ENCODE measurements at regions not wholly inside any gene's neighbourhood (a gene's known extent, or its start where the extent isn't known, plus 50 kb on each side); places are given as distances from the start of the nearest gene placed in this dataset.

GRCh38 chr7:46488607-46489006 is 567.5 kb upstream of the IGFBP3 start:
- ATAC-seq, result no peak
- H3K4me2 ChIP-seq (ENCODE audit: control insufficient read depth, insufficient read depth), result no peak overlapping the region
- H3K9ac ChIP-seq (ENCODE audit: control insufficient read depth, insufficient read depth, low read length), result no peak overlapping the region
- BruUV-seq (replicated peaks), result no TSS peak
- no peak overlapping the region for H2AFZ ChIP-seq (ENCODE audit: control insufficient read depth, low read depth, low read length)
- in situ Hi-C loops (cut with MboI), result no loop called here
- H3K27ac ChIP-seq (ENCODE audit: control insufficient read depth, insufficient read depth), result no peak overlapping the region
- no peaks in the 10 kb centered on the region for H3K36me3 ChIP-seq (ENCODE audit: control insufficient read depth in 2 of 2, insufficient read depth in 2 of 2, low read length in 1 of 2)
- no peak for TF ChIP-seq SIN3A (IDR thresholded peaks at IDR 0.05; ENCODE audit: low read depth, low read length)
- TF ChIP-seq, protein P1, sequence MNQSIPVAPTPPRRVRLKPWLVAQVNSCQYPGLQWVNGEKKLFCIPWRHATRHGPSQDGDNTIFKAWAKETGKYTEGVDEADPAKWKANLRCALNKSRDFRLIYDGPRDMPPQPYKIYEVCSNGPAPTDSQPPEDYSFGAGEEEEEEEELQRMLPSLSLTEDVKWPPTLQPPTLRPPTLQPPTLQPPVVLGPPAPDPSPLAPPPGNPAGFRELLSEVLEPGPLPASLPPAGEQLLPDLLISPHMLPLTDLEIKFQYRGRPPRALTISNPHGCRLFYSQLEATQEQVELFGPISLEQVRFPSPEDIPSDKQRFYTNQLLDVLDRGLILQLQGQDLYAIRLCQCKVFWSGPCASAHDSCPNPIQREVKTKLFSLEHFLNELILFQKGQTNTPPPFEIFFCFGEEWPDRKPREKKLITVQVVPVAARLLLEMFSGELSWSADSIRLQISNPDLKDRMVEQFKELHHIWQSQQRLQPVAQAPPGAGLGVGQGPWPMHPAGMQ (IDR thresholded peaks at IDR 0.05; ENCODE audit: borderline replicate concordance), result no peak
- no peak for TF ChIP-seq ZNF687 (IDR thresholded peaks at IDR 0.05)
- TF ChIP-seq RAD51 (IDR thresholded peaks at IDR 0.05), result no peak
- no peak for TF ChIP-seq RELA (IDR thresholded peaks at IDR 0.05; ENCODE audit: borderline replicate concordance, partially characterized antibody)
- no peak for TF ChIP-seq POLR2AphosphoS5 (IDR thresholded peaks at IDR 0.05; ENCODE audit: low read length)
- no peak for TF ChIP-seq SMAD5 (IDR thresholded peaks at IDR 0.05; ENCODE audit: low read depth)
- no peak for TF ChIP-seq PML (IDR thresholded peaks at IDR 0.05; ENCODE audit: low read length)
- no peak for DNase-seq (ENCODE audit: low read depth, low spot score)
- no peak overlapping the region for H3K4me3 ChIP-seq
- no peaks in the 10 kb centered on the region for H3K27me3 ChIP-seq (replicated peaks in 1 of 2; ENCODE audit: control insufficient read depth in 2 of 2, insufficient read depth in 2 of 2, low read length in 1 of 2)
- no peak for FAIRE-seq
- ChIA-PET CTCF (no interaction called here), SMC1A (ENCODE audit: uncharacterized antibody, unreplicated experiment) (interaction anchor here (0.6 to 1.7 kb wide), 7 partner anchors 10 to 565 kb away, joined by 3 to 5 read pairs (median 3); no protein-coding TSS in a partner anchor), POLR2A (no interaction called here), RAD21 (ENCODE audit: unreplicated experiment) (no interaction called here)
- intact Hi-C loops (cut with micrococcal nuclease; ENCODE audit: unreplicated experiment), result no loop called here
- WGBS (ENCODE audit: insufficient coverage, insufficient replicate concordance, low lambda C conversion rate, missing lambda C conversion rate), result 5% methylated on average over 2 of the region's 2 CpGs
- H3K79me2 ChIP-seq (ENCODE audit: control insufficient read depth, insufficient read depth, low read length), result no peaks in the 10 kb centered on the region
- H3K4me1 ChIP-seq (ENCODE audit: control insufficient read depth, insufficient read depth, low read length), result no peaks in the 10 kb centered on the region
- H4K20me1 ChIP-seq (ENCODE audit: control insufficient read depth, insufficient read depth), result no peaks in the 10 kb centered on the region
- no peaks in the 10 kb centered on the region for H3K9me3 ChIP-seq (replicated peaks; ENCODE audit: control insufficient read depth, insufficient read depth, low read length)
